ENCODE measurements at regions not wholly inside any gene's neighbourhood (a gene's known extent, or its start where the extent isn't known, plus 50 kb on each side); places are given as distances from the start of the nearest gene placed in this dataset.
A peak's percentile ranks its signal among the peaks of the same experiment; 100 is the strongest.

DNA sequence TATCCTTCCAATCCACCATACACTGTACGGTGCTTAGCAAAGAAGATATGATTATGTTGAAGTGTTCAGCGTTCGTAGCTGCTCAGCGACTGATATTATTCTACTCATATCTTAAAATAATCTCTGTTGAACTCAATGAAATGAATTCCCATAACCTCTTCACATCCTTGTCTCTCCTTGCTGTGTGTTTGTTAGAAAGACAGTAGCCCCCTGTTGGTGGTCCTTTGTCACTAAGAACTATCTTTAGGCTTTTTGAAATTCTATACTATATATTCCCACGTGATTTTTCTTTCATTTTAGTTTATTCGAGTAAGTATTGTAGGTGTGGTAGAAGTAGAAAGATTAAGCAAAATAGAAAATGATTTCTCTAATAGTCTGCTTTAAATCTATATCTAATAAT, 762.8 kb upstream of the WWC1 start:
- H3K4me3 ChIP-seq (ENCODE audit: low read depth, low read length) = no peak overlapping the region
- TF ChIP-seq, protein P1, sequence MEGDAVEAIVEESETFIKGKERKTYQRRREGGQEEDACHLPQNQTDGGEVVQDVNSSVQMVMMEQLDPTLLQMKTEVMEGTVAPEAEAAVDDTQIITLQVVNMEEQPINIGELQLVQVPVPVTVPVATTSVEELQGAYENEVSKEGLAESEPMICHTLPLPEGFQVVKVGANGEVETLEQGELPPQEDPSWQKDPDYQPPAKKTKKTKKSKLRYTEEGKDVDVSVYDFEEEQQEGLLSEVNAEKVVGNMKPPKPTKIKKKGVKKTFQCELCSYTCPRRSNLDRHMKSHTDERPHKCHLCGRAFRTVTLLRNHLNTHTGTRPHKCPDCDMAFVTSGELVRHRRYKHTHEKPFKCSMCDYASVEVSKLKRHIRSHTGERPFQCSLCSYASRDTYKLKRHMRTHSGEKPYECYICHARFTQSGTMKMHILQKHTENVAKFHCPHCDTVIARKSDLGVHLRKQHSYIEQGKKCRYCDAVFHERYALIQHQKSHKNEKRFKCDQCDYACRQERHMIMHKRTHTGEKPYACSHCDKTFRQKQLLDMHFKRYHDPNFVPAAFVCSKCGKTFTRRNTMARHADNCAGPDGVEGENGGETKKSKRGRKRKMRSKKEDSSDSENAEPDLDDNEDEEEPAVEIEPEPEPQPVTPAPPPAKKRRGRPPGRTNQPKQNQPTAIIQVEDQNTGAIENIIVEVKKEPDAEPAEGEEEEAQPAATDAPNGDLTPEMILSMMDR (IDR thresholded peaks at IDR 0.05; ENCODE audit: insufficient read depth, low read length, severe bottlenecking) = no peak
- H3K36me3 ChIP-seq (ENCODE audit: control insufficient read depth, insufficient read depth, low read length) = no peaks in the 10 kb centered on the region
- FAIRE-seq (no peak), DNase-seq (ENCODE audit: low read depth) (no peak)
- no peaks in the 10 kb centered on the region for H3K27me3 ChIP-seq (ENCODE audit: control insufficient read depth, insufficient read depth, low read length)

DNA sequence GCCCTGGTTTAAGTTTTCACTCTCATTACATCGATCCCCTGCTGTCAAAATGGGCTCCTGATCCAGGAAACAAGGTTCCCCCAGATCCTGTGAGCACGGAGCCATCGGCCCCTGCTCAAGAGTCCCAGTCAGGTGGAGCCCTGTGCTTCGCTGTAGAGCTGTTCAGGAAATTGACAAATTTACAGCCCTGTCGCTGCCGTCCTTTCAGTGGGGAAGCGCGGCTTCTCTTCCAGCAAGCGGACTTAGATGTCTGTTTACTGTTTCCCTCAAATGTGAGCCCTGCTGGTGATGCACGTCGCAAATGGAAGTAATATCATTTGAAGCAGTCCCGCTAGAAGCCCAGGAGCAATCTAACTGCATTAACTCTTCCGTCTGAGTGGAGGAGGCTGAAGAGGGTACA, 760.9 kb upstream of the WWC1 start:
- Histone ChIP-seq H3K4me3 (ENCODE audit: low read depth, low read length) (no peak overlapping the region), H3K36me3 (ENCODE audit: control insufficient read depth, insufficient read depth, low read length) (no peaks in the 10 kb centered on the region), H3K27me3 (ENCODE audit: control insufficient read depth, insufficient read depth, low read length) (no peaks in the 10 kb centered on the region)
- TF ChIP-seq, protein P1 (IDR thresholded peaks at IDR 0.05; ENCODE audit: insufficient read depth, low read length, severe bottlenecking) = no peak
- DNase-seq (ENCODE audit: low read depth) (no peak), FAIRE-seq (peak; percentile 18)

DNA sequence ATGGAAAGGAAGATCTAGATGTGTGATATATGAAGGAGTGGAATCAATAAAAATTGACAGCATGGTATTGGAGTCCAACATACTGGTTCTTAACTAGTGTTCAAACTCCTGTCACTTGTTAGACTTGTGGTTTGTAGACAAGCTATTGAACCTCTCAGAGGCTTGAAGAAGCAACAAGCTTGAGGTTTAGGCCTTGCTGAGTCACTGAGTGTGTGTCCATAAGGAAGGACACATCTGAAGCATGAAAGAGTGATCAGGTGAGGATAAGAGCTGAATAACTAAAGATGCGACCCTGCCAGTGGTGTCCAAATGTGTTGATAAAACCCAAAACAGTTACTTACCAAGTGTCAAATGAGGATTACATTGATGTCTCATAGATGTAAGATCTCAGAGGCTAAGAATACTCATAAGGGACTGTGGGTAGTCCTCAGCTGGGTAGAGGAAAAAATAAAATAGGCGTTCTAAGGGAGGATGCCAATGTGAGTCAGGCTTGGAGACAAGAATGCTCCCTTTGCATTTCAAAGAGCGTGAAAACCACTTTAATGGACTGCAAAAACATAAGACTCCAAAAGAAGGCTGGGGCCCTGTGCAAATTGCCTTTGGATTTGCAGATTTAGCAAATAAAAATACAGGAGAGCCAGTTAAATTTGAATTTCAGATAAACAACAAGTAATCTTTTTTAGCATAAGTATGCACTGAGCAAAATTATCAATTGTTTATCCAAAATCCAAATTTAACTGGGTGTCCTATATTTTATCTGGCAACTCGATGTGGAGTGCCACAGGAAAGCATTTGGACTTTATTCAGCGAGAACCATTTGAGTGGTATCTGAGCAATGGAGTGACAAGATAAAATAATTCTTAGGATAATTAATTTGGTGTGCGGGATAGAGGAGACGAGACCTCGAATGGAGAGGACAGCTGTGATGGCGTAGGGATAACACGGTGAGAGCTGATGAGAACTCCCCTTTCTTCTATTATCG, 757.3 kb upstream of the WWC1 start:
- FAIRE-seq (no peak), DNase-seq (ENCODE audit: low read depth) (no peak)
- no peak overlapping the region for H3K4me3 ChIP-seq (ENCODE audit: low read depth, low read length)
- no peaks in the 10 kb centered on the region for H3K36me3 ChIP-seq (ENCODE audit: control insufficient read depth, insufficient read depth, low read length)
- TF ChIP-seq, protein P1 (IDR thresholded peaks at IDR 0.05; ENCODE audit: insufficient read depth, low read length, severe bottlenecking) = no peak
- no peaks in the 10 kb centered on the region for H3K27me3 ChIP-seq (ENCODE audit: control insufficient read depth, insufficient read depth, low read length)

DNA sequence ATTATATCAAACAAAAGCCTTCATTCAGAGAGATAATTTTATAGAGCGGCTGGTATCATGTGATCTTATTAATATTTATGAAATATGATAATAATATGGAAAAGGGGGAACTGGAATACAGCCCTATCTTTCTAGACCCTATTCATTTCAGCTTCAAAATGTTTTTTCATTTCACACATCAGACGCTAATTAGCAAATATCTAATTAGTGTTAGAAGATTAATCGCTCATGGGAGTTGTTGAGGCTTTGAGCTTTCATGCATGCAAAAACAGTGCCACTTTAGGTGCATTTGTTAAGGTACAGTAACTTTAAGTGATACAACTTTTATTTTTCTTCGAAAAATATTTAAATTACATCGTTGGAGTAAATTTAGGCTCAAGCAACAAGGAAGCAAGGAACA, 751.7 kb upstream of the WWC1 start:
- TF ChIP-seq, protein P1 (IDR thresholded peaks at IDR 0.05; ENCODE audit: insufficient read depth, low read length, severe bottlenecking) = no peak
- no peak overlapping the region for H3K4me3 ChIP-seq (ENCODE audit: low read depth, low read length)
- FAIRE-seq (no peak), DNase-seq (ENCODE audit: low read depth) (no peak)
- H3K27me3 ChIP-seq (ENCODE audit: control insufficient read depth, insufficient read depth, low read length) = no peaks in the 10 kb centered on the region
- H3K36me3 ChIP-seq (ENCODE audit: control insufficient read depth, insufficient read depth, low read length) = no peaks in the 10 kb centered on the region

DNA sequence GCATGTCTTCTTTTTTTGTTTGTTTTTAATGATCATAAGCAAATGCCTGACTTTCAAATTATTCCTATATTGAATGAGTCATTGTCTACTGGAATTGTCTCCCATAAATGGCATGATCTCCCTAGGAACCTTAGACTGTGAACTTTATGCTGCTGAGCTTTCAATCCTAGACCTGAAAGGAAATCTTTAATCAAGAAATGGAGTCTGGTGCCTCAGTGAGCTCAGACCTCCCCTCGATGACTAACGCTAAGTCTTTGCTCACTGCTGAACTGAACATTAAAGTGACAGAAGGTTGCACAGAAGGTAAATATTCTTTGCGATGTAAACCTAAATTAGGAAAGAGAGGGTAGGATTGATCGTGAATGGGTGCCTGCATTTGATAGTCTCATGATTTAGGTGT, 745.2 kb upstream of the WWC1 start:
- peak; percentile 73 for FAIRE-seq

More for the DNA sequence above, 745.2 kb upstream of the WWC1 start:
- no peak overlapping the region for H3K4me3 ChIP-seq (ENCODE audit: low read depth, low read length)
- H3K27me3 ChIP-seq (ENCODE audit: control insufficient read depth, insufficient read depth, low read length) = no peaks in the 10 kb centered on the region
- TF ChIP-seq, protein P1 (IDR thresholded peaks at IDR 0.05; ENCODE audit: insufficient read depth, low read length, severe bottlenecking) = no peak
- H3K36me3 ChIP-seq (ENCODE audit: control insufficient read depth, insufficient read depth, low read length) = no peaks in the 10 kb centered on the region
- DNase-seq (ENCODE audit: low read depth) = no peak

Data from bronchial epithelial cell (primary cell).